ENCODE measurements at regions not wholly inside any gene's neighbourhood (a gene's known extent, or its start where the extent isn't known, plus 50 kb on each side); places are given as distances from the start of the nearest gene placed in this dataset.

GRCh38 chr6:14190929-14191224 is 73.3 kb downstream of the CD83 start:
- no peaks in the 10 kb centered on the region for H3K79me2 ChIP-seq (ENCODE audit: control insufficient read depth, insufficient read depth, low read length)
- no peak overlapping the region for H3K27ac ChIP-seq (ENCODE audit: insufficient read depth, low read length)
- no peaks in the 10 kb centered on the region for H3K27me3 ChIP-seq (ENCODE audit: control insufficient read depth, insufficient read depth, low read length)
- H2AFZ ChIP-seq (ENCODE audit: low read length): no peak overlapping the region
- no peak overlapping the region for H3K4me3 ChIP-seq (replicated peaks in 1 of 4; ENCODE audit: control extremely low read depth in 1 of 4, insufficient read depth in 1 of 4, low read depth in 3 of 4, low read length in 4 of 4)
- no peaks in the 10 kb centered on the region for H3K4me1 ChIP-seq (ENCODE audit: control insufficient read depth, extremely low read depth, insufficient read depth, low read length)
- DNase-seq (ENCODE audit: low read depth in 2 of 2): no peak
- H3K9ac ChIP-seq (ENCODE audit: insufficient read depth, low read length): no peak overlapping the region
- TF ChIP-seq EZH2 (IDR thresholded peaks at IDR 0.05; ENCODE audit: low read length, missing control alignments) (no peak), CTCF (conservative IDR thresholded peaks at IDR 0.05 in 1 of 2, IDR thresholded peaks at IDR 0.05 in 1 of 2; ENCODE audit: low read depth in 1 of 2, low read length in 2 of 2) (no peak)
- H4K20me1 ChIP-seq (ENCODE audit: control insufficient read depth, extremely low read depth, insufficient read depth, low read length): no peaks in the 10 kb centered on the region
- H3K36me3 ChIP-seq (ENCODE audit: control insufficient read depth, insufficient read depth, low read length): no peaks in the 10 kb centered on the region
- H3K9me3 ChIP-seq (ENCODE audit: control insufficient read depth, insufficient read depth, low read depth, low read length): no peaks in the 10 kb centered on the region
- H3K4me2 ChIP-seq (ENCODE audit: extremely low read depth, insufficient read depth, low read length): no peak overlapping the region

GRCh38 chr6:14191761-14192160 is 74.2 kb downstream of the CD83 start:
- no peaks in the 10 kb centered on the region for H3K4me1 ChIP-seq (ENCODE audit: control insufficient read depth, extremely low read depth, insufficient read depth, low read length)
- H3K4me3 ChIP-seq (replicated peaks in 1 of 4; ENCODE audit: control extremely low read depth in 1 of 4, insufficient read depth in 1 of 4, low read depth in 3 of 4, low read length in 4 of 4): no peak overlapping the region
- no peaks in the 10 kb centered on the region for H3K9me3 ChIP-seq (ENCODE audit: control insufficient read depth, insufficient read depth, low read depth, low read length)
- H4K20me1 ChIP-seq (ENCODE audit: control insufficient read depth, extremely low read depth, insufficient read depth, low read length): no peaks in the 10 kb centered on the region
- no peak overlapping the region for H3K9ac ChIP-seq (ENCODE audit: insufficient read depth, low read length)
- no peak overlapping the region for H3K4me2 ChIP-seq (ENCODE audit: extremely low read depth, insufficient read depth, low read length)
- no peaks in the 10 kb centered on the region for H3K36me3 ChIP-seq (ENCODE audit: control insufficient read depth, insufficient read depth, low read length)
- TF ChIP-seq EZH2 (IDR thresholded peaks at IDR 0.05; ENCODE audit: low read length, missing control alignments): no peak
- TF ChIP-seq CTCF (conservative IDR thresholded peaks at IDR 0.05 in 1 of 2, IDR thresholded peaks at IDR 0.05 in 1 of 2; ENCODE audit: low read depth in 1 of 2, low read length in 2 of 2): no peak
- H3K79me2 ChIP-seq (ENCODE audit: control insufficient read depth, insufficient read depth, low read length): no peaks in the 10 kb centered on the region
- no peak for DNase-seq (ENCODE audit: low read depth in 2 of 2)
- H3K27ac ChIP-seq (ENCODE audit: insufficient read depth, low read length): no peak overlapping the region
- H3K27me3 ChIP-seq (ENCODE audit: control insufficient read depth, insufficient read depth, low read length): no peaks in the 10 kb centered on the region
- no peak overlapping the region for H2AFZ ChIP-seq (ENCODE audit: low read length)

GRCh38 chr6:14192216-14192788 is 74.7 kb downstream of the CD83 start:
- H3K27ac ChIP-seq (ENCODE audit: insufficient read depth, low read length): no peak overlapping the region
- TF ChIP-seq EZH2 (IDR thresholded peaks at IDR 0.05; ENCODE audit: low read length, missing control alignments) (no peak), CTCF (conservative IDR thresholded peaks at IDR 0.05 in 1 of 2, IDR thresholded peaks at IDR 0.05 in 1 of 2; ENCODE audit: low read depth in 1 of 2, low read length in 2 of 2) (peak in 1 of 2 donors; percentile 12)
- no peaks in the 10 kb centered on the region for H3K27me3 ChIP-seq (ENCODE audit: control insufficient read depth, insufficient read depth, low read length)
- no peaks in the 10 kb centered on the region for H3K4me1 ChIP-seq (ENCODE audit: control insufficient read depth, extremely low read depth, insufficient read depth, low read length)
- no peak overlapping the region for H3K9ac ChIP-seq (ENCODE audit: insufficient read depth, low read length)
- H3K4me3 ChIP-seq (replicated peaks in 1 of 4; ENCODE audit: control extremely low read depth in 1 of 4, insufficient read depth in 1 of 4, low read depth in 3 of 4, low read length in 4 of 4): no peak overlapping the region
- no peaks in the 10 kb centered on the region for H3K36me3 ChIP-seq (ENCODE audit: control insufficient read depth, insufficient read depth, low read length)
- H3K9me3 ChIP-seq (ENCODE audit: control insufficient read depth, insufficient read depth, low read depth, low read length): no peaks in the 10 kb centered on the region
- no peak overlapping the region for H3K4me2 ChIP-seq (ENCODE audit: extremely low read depth, insufficient read depth, low read length)
- DNase-seq (ENCODE audit: low read depth in 2 of 2): no peak
- H4K20me1 ChIP-seq (ENCODE audit: control insufficient read depth, extremely low read depth, insufficient read depth, low read length): no peaks in the 10 kb centered on the region
- no peaks in the 10 kb centered on the region for H3K79me2 ChIP-seq (ENCODE audit: control insufficient read depth, insufficient read depth, low read length)
- no peak overlapping the region for H2AFZ ChIP-seq (ENCODE audit: low read length)
